GM19395 (cell line): ENCODE measurements at regions not wholly inside any gene's neighbourhood (a gene's known extent, or its start where the extent isn't known, plus 50 kb on each side); places are given as distances from the start of the nearest gene placed in this dataset.

Source experiments
- ATAC-seq: cut with Tn5 transposase; IDR thresholded peaks from one replicate; pipeline ENCODE4 v1.9.1; 2021; ENCODE audit warnings: mild to moderate bottlenecking, moderate library complexity; ENCODE audit not compliant: unreplicated experiment

DNA sequence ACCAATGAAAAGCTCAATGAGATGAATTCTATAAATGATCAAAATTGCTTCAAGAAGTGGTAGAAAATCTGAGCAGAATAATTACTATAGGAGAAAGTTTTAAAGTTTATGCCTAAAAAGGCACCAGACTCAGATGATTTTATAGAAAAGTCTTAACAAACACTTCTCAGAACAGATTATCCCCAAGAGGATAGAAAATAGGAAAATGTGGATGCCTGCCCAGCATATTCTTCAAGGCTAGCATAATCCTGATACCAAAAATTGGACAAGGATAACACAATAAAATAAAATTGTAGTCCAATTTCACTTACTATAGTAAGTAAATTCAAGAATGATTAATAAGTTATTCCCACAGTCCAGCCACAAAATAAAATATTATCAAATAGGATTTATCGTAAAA is 397.0 kb downstream of the NR2F1-AS1 start:
- ATAC-seq: no peak

DNA sequence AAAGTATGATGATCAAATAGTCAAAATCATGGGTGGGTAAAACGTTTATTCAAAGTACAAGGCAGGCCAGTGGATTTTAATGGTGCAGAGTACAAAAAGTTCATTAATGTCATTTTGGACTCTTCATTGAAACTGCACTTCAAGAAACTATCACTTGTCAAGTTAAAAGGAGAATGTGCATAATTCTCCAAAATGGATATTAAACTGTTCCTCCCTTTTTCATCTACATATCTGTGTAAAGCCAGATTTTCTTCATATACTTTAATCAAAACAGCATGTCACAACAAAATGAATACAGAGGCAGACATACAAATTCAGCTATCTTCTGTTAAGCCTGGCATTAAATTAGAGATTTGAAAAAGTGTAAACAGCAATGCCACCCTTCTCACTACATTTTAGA is 401.6 kb downstream of the NR2F1-AS1 start:
- no peak for ATAC-seq

DNA sequence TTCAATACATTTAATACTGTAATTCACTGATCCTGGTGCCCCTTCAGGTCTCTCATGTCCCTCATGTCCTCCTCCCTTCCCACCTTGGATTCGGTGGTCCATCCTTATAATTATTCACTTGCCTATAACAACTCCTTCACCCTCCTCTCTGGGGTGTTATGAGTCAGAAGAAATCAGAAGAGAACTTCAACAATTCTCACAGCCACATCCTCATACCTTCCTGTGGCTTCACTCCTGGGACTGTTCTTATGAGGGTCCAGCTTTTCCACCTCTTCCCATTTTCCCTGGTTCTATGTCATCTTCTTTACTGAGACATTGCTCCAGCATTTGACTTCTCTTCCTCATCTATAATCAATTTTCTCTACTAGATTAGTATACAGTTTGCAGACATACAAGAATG is 406.1 kb downstream of the NR2F1-AS1 start:
- ATAC-seq: no peak

DNA sequence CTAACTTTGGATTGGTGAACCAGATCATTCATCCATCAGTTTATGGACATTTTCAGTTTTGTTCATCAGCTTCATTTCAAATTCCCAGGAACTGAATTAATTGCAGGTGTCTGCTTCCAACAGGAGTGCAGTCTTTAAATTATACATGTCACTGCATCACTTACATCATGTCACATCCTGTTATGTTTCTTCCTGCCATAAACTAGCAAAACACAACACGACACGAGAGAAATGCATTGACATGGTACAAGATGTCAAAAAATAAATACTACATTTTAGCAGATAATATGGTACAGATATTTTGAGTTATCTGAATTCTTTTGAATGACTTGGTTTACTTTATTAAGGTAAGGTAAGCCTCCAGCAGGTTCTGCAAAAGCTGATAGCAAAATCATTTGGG is 415.5 kb downstream of the NR2F1-AS1 start:
- ATAC-seq: no peak

DNA sequence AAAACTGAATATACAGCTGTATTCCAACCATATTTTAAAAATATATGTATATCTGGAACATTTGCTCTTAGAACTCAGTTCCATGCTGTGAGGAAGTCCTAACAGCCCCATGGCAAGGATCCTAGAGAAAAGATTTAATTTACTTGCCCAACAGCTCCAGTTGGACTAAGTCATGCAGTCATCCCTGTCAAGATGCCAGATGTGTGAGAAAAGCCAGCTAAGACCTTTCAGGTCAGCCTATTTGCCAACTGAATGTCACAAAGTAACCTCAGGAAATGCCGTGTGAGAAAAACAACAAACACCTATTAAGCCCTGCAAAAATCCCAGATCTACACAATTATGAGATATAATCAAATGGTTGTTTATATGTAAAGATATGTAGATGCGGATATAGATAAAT is 416.3 kb downstream of the NR2F1-AS1 start:
- ATAC-seq: no peak

DNA sequence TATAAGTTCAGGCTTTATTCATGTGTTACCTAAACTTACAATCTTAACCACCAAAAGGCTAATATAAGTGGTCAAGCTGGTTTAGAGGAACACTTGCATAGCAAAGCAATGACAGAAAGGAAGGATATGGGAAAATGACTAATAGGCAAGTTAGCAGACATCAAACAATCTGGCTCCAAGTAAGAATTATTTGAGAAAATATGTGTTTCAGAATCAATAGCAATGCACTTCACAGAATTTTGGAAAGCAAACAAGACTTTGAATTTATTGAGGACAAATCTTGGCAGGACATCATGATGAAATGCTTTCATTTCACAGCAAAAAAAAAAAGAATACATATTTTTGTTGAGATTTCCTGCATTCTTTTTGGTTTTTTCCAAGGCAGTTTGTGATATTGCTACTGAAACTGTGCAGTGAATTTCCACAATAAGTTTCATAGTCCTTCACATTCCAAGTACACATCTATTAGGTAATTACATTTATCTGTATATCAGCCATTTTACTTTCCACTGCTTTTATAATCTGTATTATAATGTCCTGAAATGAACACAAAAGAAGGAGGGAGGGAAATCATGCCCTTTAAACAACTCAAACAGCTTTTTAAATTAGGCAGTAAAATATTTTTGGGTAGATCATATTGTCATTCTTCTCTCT is 417.9 kb downstream of the NR2F1-AS1 start:
- no peak for ATAC-seq

DNA sequence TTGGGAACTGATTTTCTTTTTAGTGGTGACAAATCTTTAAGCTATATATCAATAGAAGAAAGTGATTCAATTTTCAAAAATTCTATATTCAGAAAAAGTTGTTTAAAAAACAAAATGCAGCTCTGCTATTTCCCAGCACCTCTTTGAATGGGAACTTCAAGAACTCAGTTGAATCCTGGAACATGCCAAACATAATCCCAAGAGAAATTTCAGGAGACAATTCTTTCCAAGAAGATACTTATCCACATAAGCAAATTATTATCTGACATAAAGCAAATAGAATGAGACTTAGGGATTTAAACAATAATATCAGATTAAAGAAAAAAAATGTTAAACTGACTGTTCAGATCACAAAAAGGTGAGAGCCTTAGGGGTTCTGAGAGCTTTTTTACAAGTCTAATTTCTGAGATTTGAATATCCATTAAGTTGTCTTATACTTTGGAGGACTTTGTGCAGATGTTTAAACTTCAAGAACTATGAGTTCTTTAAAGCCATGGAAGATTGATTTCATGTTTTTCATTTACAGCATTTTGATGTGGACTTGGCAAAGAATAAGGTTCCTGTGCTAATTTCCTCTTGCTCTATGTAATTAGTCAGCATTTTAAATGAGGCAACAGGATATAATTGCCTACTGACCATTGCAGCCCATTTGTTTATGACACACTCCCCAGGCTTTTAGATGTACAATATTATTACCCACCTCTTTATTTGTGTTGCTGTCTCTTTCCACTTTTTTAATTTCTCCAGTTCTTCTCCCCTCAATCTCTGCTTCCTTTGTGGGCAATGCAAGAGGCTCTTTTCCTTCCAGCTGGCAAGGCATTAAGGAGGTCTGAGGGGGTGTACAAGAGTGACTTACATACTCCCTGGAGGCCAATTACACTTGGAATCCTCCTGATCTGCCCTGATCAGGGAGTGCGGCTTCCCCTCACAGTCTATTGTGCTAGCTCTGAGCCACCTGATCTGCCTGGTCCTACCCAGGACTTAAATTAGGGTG is 419.1 kb downstream of the NR2F1-AS1 start:
- ATAC-seq: no peak

DNA sequence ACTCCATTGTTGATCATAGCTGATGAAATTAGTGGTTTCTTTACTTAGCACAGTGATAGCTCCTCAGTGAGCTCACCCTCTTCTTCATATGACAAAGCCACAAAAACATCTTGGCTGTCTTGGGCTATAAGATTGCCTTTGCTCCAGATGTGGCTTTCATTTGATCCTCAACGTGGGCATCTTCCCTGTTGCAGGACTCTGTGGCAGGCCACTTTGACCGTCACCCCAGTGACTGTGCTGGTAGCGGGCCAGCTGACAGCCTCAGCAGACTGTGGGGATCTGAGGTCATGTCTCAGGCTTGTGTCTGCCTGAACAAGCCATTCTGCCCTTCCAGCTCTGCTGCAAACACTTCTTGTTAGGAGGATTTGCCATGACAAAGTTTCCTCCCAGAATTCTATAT is 422.2 kb downstream of the NR2F1-AS1 start:
- no peak for ATAC-seq

DNA sequence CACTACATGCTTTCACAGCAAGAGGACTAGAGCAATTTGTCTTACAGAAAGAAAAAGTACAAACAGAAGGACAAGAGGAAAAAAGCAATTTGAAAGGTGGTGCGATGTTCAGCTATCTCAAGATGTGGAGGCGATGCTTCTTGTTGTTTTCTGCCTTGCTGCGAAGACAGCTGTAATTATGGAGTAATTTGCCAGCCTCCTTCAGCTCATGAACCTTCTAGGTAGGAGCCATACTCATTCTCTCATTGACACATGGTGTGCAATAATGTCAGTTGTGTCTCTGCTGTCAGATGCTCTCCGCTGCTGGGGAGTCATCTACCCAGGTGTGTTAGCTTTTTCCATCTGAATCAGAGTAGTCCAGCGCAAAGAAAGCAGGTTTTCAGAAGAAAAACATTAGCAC is 424.5 kb downstream of the NR2F1-AS1 start:
- no peak for ATAC-seq

DNA sequence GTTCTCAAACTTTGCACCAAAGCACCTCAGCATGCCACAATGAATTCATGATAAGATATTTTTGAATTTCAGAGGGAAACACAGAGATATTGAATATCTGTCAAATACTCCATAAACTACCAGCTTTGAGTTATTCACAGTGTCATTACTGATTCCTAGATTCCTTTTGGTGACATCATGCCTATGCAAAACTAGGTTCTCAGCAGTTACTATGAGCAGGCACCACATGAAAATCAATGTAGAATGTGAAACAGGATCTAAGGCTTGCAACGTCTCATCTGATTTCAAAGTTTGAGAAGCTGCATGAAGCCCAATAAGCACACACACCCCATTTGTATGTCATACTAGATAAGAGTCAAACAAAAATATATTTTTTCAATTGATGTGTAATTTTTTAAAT is 426.5 kb downstream of the NR2F1-AS1 start:
- no peak for ATAC-seq

DNA sequence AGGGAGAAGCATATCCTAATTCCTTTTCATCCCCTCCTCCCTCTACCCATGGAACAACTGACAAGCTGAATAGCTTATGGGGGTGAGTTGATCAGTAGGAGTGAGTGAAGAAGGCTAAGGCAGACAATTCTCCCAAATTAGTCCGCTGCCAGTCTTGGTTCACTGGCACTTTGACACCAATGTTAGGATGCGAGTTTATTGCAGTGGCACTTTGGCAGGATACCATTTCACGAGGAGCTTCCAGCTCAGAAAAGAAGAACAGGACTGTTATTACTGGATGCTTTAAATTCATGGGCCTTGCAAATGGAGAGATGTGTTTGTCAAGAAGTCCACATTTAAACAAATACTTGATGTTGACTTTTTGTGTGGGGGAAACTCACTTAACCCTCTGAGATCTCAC is 427.6 kb downstream of the NR2F1-AS1 start:
- ATAC-seq: no peak

DNA sequence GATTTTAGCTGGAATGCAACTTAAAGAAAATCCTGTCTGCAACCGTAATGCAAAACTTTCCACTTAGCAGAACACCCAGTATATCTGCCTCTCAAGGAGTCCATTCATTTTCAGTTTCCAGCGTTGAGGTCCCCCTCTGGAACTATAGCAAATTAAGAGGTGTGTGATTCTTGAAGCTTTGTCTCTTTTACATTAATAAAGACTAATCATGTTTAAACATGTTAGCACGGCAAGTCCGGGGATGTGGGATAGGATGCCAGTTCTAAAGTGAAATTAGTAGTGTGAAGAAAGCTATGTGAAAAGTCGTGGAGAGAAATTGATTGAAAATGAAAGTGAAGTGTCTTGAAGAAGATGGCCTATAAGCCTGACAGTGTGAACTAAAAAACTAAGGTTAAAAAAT is 429.1 kb downstream of the NR2F1-AS1 start:
- ATAC-seq: no peak

DNA sequence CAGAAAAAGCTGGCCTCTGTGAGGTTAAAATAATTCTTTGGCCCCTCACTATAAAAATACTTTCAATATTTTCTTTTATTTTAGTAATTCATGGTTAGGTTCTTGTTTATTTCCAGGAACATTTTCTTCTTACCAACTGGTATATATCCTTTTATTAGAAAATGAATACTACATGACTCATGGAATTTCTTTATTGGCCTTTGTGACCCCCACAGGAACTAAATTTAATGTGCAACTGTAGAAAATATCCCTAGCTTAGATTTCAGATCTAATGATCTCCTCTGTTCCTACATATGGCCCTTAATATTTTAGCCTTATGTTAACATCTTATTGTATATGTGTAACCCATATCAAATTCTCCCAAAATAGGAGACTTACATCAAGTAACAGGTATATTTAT is 429.9 kb downstream of the NR2F1-AS1 start:
- no peak for ATAC-seq

DNA sequence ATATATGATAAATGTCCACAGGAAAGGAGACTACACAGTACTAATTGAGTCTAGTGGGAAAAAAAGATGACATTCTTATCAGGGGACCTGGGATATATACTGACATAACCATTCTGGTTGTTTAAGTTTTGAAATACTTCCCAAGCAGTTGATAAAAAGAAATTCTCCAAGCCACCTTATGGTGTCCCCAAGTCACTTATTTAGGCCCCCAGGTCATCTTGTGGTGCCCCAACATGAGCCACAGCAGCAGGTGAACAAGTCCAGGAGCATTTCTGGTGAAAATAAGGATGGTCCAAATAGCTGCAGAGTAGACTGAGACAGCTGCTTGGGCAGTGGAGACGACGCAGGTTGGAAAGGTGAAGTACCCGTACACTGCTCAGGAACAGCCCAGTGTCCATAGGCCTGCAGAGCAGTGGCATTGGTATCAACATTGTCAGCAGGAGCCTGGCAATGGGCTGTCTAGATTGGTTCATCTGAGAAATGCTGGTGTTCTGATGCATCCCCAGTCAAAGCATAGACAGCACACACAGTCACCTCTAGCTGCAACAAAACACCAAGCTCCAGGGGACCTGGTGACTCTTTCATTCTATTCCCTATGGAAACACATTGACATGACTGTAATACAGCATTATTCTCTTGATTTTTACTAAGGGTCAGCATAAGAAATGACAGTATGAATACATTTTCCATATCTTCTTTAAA is 430.6 kb downstream of the NR2F1-AS1 start:
- ATAC-seq: no peak

DNA sequence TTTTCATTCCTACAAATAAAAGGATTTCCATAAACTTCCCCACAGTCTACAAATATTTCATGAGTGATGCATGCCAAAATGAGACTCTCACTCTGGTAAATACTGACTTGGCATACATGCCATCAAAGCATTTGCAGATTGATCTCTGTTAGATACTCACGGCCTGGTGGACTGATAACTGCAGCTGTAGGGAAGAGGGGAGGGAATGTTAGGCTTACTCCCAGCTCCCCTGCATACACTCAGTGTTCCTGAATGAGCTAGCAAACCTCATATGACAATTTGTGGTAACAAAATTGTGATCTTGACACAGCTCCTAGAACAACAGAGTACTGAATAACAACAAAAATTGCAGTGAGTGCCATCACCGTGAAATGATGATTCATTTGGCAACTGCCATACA is 435.3 kb downstream of the NR2F1-AS1 start:
- ATAC-seq: no peak

DNA sequence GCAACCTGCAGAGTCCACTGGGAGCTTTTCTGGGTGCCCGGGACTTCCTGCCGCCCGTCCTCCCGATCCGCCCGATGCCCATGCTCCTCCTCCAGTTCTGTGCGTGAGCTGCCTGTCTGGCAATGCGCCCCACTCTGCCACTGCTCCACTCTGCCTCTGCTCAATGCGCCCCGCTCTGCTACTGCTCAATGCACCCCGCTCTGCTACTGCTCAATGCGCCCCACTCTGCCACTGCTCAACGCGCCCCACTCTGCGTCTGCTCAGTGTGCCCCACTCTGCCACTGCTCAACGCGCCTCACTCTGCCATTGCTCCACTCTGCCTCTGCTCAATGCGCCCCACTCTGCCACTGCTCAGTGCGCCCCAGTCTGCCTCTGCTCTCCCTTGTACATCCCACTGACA is 436.0 kb downstream of the NR2F1-AS1 start:
- no peak for ATAC-seq

DNA sequence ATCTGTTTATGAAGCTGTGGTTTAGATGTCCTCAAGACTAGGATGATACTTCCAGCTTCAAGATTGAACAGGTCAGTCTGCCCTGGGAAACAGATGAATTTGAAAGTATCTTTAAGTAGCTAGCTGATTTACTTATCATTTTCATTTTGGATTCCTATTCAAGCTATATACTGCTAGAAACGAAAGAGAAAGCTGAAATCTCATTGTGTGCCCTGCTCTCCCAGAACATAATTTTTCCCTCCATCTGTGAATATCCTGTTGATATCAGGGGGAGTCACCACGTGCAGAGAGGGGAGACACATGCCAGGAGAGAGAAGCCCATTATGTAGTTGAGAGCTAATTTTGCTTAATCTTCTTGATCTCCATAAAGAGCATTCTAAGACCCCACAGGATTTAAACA is 439.1 kb downstream of the NR2F1-AS1 start:
- no peak for ATAC-seq

DNA sequence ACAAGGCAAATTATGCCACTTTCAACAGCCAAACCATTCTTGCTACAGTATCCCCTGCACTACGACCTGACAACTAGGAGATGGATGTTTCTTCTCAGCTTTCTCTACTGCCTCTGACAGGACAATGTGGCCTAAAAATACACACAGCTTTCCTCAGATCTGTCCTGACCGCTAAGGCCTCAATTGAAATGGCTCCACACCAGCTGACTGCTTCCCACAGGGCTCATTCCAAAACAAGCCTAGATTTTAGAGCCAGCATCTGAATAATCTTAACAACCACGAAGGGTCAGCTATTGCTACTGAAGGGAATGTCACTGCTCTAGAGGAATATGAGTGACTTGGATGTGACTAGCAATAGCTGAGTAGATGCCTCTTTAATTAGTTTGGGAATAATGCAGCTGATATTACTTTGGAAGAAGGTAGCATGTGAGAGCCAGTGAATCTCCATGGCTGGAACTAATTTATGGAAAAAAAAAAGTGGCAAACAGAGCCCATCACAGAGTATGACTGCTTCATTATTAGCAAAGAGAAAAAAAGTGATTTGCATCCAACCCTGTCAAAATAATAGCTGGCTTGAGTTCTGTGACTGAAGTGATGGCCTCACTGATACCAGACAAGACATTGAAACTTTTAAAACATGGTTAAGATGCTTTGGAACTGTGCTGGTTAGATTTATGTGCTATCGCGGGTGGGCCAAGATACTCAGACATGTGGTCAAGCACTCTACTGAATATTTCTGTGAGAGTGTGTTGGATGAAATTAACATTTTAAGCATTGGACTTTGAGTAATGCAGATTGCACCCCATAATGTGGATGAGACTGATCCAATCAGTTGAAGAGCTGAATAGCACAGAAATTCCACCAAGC is 450.2 kb downstream of the NR2F1-AS1 start:
- ATAC-seq: no peak

DNA sequence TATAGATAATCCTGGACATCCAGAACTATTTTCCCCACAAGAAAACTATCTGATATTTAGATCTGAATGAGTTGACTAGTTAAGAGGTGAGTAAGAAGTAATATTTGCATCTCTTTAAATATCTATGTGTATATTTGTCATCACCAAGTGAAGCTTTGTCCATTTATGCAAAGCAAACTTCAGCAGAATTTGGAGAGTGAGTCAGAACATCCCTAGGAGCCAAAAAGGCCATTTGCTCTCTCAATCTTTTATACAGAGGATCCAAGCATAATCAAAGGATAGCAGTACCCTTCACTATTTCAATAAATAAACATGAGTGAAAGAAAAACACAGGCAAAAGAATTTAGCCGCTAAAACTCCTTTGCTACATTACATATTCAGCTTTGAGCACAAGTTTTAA is 454.4 kb downstream of the NR2F1-AS1 start:
- no peak for ATAC-seq

DNA sequence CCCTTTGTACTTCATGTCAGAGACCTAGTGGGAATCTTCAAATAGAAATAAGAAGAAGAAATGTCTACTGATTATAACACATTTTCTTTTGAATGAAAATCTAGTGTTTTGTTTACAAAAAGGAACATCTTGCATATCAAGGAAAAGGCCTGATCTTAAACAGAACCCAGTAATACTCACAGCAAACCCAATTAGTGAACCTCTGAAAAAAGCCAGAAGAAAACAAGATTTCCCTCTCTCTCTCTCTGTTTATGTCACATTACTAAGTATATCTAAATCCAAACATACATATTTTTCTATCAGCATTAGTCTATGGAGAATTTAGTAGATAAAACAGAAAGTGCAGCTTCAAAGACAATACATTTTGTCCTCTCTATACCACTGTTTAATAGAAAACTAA is 457.9 kb downstream of the NR2F1-AS1 start:
- no peak for ATAC-seq

DNA sequence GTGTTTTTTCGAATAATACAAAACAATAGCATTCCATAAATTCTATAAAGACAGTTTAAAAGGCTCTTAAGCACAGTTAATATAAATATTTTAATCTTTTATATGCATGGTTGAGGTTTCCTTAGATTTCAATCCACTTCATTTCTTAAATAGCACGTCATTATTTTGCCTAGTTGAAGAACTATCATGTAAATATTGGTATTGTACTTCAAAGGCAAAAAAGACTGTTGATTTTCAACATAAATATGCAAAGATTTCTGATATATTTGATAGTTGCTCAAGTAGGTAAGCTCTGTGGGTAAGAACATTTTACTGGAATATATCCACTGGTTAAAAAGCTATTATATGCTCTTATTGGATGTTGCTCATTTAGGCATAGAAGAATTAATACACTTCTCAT is 458.6 kb downstream of the NR2F1-AS1 start:
- no peak for ATAC-seq
